ELR (cell line): ENCODE measurements at regions not wholly inside any gene's neighbourhood (a gene's known extent, or its start where the extent isn't known, plus 50 kb on each side); places are given as distances from the start of the nearest gene placed in this dataset.
"Not testable (repeated sequence)": the region's sequence is repeated elsewhere in the genome, so short reads cannot be mapped to it uniquely, and the experiment has no call there.

Experiments
- DNase-seq: peaks from one replicate; pipeline ENCODE4 v3.0.0-alpha.2; 2015; ENCODE audit warnings: low read depth

DNA sequence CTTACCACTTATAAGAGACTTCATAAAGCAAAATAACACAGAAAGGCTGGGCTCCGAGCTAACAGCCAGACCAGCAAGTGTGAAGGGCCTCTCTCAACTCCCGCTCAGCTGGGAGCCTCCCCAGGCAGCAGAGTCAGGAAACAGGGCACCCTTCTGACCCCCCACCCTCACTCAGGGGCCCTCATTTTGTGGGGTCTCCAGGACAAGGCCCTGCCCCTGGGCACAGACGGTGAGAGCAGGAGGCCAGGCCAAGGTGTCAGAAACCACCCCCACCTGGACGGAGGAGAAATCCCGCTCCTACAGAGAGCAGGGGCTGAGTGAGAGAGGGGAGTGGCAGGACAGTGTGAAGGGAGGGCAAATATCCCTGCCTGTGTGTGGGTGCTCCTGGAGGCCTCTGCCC is 135.8 kb upstream of the FOXD4L5 start:
- no peak for DNase-seq

DNA sequence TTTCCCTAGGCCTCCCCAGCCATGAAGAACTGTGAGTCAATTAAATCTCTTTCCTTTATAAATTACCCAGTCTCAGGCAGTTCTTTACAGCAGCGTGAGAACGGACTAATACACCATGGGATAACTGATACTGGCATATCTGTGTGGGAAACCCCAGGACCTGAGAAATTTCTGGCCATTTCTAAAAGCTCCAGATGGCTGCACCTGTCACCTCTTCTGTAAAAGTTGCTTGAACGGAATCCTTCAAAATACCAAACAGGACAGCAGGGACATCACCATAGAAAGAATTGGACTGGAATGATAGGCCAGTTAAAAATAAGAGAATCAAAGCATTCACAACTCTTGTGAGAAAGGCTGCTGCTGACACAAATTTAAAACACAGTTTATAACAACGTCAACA is 134.0 kb upstream of the FOXD4L5 start:
- not testable (repeated sequence) for DNase-seq

DNA sequence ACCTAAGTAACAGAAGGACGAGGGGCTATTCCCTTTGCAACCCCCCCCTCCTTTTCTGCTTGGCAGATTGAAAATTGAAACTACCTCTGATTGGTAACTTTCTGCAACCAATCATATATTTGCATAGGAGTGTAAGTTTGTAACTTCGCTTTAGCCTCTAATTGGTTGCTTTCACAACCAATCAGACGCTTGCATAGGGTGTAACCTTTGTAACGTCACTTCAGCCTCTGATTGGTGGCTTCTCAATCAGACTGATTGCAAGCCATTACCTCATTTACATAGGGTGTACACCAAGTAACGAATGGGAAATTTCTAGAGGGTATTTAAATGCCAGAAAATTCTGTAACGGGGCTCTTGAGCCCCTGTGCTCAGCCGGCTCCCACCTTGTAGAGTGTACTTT is 131.9 kb upstream of the FOXD4L5 start:
- not testable (repeated sequence) for DNase-seq

DNA sequence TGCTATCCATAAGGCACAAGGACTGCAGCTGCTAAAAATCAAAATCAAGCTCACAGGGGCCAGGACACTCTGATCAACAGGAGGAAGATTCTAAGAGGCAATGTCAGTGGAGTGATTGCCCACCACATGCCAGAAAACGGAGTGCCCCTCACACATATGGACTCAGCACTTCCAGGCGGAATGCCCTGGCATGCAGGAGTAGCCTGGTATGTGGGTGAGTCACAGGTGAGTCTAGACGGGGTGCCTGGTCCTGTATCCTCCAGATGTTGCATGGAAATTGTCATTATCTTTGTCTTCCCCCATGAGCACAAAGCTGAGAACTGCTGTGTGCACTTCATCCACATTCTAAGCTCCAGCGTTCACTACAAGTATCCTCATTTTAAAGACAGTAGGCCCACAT is 129.2 kb upstream of the FOXD4L5 start:
- not testable (repeated sequence) for DNase-seq

DNA sequence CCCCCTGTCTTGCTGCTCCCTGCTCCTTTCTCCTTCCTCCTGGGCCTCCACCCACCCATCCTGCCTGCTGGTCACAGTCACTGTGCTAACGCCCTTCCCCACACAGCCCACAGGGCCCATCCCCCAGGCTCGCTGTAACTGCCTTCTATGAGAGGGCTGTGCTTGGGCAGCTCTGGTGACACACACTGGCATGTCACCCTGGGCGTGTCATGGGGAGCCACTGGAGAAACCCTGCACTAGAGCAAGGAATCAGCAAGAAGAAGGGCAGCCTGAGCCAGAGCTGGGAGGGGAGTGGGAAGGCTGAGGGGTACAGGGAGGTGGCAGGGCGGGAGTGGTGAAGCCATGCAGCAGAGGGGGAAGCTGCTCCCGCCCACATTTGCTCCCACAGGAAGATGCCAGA is 128.4 kb upstream of the FOXD4L5 start:
- DNase-seq: not testable (repeated sequence)

DNA sequence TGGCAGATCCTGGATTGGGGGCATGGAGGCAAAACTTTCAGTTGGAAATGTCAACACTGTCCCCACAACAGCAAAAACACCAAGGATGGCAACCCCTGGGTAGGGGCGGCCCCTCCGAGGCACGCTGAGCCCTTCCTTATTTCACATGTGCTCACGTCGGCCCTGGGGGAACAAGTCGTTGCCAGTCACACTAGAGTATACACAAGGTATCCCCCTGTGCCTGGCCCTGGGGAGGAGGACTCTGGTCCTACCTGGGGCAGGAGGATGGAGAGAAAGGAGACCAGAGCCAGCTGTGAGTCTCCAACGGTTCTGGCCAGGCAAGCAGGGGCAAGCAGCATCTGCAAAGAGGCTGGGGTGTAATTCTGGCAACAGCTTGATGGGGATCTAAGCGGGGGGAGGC is 126.9 kb upstream of the FOXD4L5 start:
- no peak for DNase-seq

DNA sequence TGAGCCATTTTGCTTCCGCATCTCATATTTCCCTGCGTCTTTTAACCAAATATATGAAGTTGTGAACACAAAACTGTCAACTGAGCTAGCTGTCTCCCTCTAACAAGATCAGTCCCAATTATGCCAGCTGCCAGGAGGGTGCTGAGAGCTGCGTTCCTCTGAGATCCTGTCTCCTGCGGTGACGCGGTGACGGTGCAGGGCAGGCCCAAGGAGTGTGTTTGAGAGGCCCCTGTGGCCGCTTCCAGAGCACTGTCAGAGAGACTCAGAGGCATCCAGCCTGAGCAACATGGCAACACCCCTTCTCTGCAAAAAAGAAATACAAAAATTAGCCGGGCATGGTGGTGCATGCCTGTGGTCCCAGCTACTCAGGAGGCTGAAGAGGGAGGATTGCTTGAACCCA is 126.3 kb upstream of the FOXD4L5 start:
- DNase-seq: no peak

DNA sequence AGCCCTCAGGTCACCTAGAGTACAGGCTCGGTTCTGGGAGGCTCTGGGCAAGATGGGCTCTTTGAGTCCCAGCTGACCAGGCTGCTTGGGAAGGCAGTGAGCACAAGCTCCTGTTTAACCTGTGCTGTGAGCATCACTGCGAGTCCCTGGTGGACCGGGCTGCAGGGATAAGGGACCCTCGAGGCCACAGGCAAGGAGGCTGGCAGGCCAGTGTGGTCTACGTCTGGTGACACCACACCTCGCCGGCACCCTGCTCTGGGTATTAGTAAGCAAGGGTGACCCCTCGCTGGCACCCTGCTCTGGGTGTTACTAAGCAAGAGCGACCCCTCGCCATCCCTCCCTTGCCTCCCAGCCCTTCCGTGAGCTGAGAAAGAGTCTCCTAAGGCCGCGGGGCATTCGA is 125.9 kb upstream of the FOXD4L5 start:
- DNase-seq: no peak

DNA sequence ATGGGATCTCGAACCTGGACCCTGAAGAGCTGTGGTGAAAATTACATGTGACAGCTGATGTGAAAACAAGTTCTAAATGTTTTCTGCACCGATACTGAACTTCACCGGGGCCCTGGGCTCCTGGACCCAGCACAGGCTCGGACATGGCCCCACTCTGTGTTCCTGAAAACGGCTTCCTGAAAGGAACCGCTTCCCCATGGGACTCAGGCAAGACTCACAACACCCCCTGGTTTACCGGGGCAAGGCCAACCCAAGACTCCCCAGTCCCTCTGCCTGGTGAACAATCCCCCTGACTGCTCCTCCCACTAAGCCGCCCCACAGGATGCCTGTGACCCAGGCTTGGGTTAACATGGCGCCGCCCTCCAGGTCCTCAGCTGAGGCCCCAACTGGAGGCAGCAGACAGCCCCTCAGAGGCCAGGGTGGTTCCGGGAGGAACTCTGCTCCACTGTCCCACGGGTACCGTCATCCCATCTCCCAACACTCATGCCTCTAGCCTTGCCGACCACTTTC is 124.5 kb upstream of the FOXD4L5 start:
- DNase-seq: no peak

DNA sequence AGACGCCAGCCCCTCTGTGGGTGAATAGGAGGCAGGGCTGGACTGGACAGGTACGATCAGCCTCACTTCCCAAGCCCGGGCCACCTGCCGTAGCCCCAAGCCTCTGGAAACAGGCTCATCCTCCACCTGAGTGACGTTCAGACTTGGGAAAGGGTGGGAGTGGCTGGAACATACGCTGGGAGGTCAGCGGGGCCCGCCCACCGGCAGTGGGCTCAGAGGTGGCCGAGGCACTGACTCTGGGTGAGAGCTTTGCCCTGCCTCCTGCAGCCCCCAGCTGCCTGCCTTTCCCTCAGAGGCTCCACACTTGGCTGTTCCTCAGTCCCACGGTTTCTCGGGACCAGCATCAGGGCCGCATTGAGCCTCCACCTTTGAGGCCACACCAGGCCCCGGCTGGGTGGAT is 123.8 kb upstream of the FOXD4L5 start:
- not testable (repeated sequence) for DNase-seq

DNA sequence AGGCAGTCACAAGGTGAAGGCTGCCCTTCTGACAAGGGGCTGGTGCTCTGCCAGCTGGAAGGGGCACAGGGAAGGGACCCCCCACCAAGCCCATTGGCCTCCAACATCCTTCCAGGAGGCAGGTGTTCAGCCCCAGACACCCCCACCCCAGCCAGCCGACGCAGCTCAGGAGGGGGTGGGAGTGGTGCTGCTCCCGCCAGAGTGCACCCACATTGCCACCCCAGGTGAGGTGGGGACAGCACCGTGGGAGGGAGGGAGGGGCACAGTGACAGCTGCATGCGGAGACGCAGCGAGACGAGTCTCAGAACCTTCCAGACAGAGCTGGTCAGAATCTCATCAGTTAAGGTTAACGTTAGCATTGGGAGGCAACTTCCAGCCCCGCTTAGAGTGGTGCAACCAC is 121.6 kb upstream of the FOXD4L5 start:
- DNase-seq: not testable (repeated sequence)

DNA sequence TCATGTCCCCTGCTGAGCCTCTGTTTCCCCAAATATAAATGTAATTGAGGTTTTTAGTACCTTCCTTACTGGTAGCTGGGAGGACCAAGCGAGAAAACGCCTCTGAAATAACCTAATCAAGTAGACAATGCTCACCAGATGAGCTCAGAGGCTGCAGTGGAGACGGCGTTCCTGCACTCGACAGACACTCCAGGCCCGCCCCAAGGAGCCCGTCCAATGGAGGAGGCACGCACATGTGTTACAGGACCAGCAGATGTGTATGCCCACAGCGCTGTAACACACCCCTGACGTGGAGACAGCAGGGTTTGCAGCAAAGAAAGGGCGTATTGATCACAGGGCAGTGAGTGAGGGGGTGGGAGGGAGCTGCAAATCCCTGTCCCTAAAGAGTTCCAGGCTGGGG is 120.8 kb upstream of the FOXD4L5 start:
- DNase-seq: not testable (repeated sequence)

DNA sequence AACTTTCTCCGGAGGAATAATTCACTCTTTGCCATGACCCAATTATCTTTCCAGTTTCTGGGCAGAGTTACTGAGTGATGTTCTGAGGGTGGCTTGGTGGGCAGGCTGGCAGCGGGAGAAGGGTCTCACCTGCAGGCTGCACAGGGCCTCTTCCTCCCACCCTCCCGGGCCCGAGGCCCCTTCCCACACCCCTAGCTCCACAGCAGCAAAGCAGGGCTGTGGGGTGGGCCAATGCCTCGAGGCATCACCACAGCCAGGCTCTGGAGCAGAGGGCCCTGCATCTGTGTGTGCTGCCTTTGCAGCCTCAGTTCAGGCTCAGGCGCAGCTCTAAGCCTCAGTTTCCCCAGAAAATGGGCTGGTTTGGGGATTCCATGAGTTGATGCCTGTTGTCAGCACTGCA is 120.2 kb upstream of the FOXD4L5 start:
- DNase-seq: no peak

DNA sequence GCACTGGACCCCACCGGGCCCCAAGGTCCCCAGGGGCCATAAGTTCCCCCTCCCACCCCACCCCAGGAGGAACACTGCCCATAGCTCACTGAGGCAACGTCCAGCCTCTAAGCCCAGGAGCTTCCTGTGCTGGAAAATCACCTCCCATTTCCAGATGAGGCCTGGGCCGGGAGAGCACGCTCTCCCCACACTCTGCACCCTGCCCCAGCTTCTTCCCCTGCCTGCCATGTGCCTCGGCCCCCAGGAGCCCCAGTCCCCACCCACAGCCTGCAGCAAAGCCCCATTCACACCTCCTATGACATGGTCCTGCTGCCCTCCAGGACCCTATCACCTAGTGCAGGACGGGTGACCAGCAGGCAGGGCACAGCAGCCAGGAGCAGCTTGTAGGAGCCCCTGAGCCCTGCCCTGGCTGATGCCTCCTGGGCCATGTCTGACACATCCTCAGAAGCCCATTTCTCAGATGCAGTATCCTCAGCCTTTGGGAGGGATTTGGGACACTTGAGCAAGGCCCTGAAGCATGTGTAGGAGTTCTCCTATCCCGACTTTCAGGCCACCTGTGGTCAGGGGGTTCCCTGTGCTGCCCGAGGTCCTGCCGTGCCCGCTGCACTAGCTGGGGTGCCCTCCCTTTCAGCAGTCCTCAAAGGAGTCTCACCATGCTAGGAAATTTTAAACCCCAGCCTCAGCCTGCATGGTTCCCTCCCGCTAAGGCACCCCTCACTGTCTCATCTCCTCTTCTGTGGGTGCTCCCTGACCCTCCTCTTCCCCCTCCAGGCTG is 119.4 kb upstream of the FOXD4L5 start:
- no peak for DNase-seq

DNA sequence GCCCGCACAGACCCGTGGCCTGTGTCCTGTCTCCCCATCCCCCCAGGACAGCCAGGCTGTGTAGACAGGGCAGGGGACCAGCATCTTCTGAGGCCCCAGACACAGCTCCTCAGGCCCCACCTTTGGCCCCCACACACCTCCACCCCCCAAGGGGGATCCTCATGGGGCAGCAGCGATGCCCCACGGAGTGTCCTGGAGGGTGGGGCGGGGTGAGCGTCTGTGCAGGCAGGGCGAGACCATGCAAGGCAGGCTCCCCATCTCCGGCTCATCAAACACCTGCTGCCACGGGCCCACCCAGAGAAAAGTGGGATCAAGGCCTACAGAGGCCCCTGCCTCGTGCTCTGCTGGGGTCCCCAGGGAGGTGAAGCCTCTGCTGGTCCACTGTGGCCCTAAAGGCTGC is 118.7 kb upstream of the FOXD4L5 start:
- no peak for DNase-seq

DNA sequence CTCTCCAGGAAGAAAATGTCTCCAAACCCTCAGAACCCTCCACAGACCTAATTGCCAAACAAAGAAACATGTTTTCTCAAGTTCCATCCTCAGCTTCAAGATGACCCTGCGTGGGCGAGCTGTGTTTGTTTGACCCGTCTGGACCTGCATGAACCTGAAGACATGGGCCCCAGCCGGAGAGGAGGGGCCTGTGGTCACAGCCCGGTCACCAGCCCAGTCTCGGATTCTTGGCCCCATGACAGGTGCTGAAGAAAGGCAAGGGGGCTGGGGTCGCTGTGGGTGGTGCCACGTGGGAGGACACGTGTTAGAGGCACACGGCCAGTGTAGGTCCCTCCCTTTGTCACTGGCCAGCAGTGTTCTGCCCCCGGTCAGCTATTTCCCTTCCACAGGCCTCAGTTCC is 118.1 kb upstream of the FOXD4L5 start:
- not testable (repeated sequence) for DNase-seq

DNA sequence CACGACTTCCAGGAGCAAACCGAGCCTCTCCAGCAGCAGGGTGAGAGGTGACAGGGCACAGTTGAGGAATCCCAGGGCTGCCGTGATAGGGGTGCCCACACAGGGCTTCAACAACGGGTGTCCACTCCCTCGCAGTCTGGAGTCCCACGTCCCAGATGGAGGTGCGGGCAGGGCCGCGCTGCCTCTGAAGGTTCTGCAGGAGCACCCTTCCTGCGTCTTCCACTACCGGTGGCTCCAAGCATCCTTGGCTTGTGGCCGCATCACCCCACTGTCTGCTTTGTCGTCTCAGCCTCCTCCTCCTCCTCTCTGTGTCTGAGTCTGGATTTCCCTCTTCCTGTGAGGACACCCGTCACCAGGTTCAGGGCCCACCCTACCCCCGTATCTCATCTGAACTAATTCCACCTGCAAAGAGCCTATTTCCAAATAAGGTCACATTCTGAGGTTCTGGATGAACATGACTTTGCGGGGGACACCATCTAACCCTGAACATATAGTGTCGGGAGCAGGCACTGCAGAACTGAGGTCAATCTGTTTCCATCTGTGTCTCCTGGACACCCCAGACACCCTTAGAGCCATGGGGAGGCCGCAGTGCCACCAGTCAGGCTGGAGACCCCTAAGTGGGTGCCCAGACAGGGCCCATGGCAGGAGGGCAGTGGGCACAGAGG is 117.3 kb upstream of the FOXD4L5 start:
- not testable (repeated sequence) for DNase-seq

DNA sequence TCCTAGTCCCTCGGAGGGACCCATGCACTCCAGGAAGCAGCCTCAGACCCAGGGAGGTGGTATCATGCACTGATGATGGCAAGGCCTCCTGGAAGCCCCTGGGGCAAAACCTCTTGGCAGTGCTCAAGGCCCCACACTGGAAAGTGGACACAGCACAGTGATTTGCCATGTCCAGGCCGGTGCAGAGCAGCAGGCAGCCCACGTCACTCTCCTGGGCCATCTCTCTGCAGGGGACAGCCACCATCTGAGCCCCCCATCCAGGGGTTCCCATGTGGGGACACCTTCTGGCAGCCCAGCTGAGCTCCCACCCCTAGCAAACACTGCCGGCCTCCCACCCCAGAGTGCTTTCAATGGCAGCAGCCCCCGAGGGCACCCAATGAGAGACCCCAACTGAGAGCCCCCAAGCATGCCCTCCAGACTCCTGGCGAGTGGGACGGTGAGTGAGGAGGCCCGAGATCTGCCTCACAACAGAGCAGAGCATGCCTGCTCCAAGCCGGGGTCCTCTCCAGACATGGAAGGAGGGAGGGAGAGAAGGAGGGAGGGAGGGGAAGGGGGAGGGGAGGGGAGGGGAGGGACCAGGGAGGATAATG is 116.5 kb upstream of the FOXD4L5 start:
- DNase-seq: not testable (repeated sequence)

DNA sequence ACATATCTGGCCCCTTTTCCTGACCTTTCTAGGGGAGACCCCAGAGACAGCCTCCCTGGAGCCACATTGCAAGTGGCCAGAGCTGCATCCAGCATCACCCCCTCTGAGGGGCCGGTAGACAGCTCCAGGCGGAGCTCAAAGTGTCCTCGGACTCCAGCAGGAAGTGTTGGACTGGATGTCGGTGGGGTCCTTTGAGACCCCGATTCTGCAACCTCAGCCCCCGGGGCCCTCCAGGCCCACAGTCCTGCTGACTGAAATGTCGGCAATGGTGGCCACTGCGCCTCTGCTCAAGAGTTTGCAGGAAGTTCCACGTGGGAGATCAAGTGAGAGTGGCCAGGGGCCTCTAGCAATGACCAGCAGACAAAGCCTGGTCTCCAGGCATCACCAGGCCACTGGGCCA is 115.9 kb upstream of the FOXD4L5 start:
- no peak for DNase-seq

DNA sequence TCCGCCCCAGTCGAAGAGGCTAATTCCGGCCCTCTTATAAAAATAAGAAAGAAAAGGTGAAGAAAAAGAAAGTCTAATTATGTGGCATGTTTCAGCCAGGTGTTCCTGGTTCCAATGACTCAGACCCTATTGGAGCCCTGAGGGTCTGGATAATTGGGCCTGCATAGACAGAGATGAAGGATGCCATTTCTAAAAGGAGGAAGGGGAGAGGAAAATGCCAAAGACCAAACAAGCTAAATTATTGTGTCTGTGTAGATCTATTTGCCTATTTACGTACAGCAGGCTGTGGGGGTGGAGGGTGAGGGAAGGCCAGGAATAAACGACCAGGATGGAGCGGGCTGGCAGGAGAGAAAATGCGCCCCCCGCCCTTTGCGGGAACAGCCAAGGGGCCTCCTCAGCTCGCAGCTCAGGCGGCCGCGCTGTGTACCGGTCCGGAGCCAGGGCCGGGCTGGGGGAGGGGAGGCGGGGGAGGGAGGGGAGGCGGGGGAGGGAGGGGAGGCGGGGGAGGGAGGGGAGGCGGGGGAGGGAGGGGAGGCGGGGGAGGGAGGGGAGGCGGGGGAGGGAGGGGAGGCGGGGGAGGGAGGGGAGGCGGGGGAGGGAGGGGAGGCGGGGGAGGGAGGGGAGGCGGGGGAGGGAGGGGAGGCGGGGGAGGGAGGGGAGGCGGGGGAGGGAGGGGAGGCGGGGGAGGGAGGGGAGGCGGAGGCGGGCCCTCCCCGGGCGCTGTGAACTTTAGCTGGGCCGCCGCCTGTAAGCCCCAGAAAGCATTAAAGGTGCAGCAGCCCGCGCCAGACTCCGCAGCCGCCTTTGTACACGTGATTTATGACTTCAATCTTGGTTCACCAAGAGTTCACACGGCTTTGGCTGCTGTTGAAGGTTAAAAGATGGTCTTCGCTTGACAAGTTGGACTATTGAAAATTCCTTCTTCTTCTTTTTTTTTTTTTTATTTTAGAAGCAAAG is 113.0 kb upstream of the FOXD4L5 start:
- DNase-seq: not testable (repeated sequence)

DNA sequence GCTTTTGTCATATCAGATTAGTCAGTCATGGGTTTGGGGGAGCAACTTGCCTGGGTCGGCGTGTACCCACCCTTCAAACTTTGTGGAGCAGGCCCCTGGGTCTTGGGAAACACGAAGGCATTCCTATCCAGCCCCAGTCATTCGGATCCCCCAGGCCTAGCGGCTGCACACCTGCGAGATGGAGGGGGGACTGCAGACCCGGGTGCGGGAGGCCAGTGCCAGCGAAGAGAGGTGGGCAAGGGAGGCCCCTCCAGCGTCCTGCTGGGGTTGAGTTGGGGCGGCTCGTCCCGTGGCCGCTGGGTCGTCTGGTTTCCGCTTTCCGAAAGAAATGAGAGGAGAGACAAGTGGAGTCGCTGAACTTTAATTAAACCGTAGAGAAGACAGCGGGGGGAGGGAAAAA is 112.2 kb upstream of the FOXD4L5 start:
- DNase-seq: not testable (repeated sequence)

DNA sequence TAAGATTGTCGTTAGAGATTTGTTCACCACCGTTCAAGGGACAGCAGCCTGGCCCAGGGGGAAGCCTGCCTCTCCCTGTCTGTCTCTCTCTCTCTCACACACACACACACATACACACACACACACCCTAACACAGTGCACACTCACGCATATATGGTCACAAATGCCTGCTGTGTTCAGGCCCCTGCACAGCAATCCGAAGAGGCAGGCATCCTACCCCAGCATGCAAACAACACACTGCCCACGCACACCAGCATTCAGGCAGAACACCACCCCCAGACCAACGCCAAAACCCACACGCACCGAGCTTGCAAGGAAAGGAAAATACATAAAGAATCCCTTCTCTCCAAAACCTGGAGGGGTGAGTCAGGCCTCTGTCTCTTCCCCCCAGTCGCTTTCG is 111.6 kb upstream of the FOXD4L5 start:
- DNase-seq: not testable (repeated sequence)
